ENCODE measurements at regions not wholly inside any gene's neighbourhood (a gene's known extent, or its start where the extent isn't known, plus 50 kb on each side); places are given as distances from the start of the nearest gene placed in this dataset.

- DNase-seq (ENCODE audit: low spot score): no peak
Measured at GRCh38 chr16:73189136-73189535, 141.2 kb upstream of the ZFHX3 start.

GRCh38 chr16:73186752-73187601, 139.0 kb upstream of the ZFHX3 start:
- DNase-seq (ENCODE audit: low spot score): no peak

DNA sequence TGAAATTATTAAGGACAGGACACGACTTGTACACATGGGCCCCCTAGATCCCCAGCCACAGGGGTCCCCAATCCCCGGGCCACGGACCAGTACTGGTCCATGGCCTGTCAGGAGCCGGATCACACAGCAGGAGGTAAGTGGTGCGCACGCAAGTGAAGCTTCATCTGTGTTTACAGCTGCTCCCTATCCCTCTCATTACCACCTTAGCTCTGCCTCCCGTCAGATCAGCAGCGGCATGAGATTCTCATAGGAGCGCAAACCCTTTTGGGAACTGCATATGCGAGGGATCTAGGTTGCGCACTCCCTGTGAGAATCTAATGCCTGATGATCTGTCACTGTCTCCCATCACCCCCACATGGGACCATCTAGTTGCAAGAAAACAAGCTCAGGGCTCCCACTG, 137.8 kb upstream of the ZFHX3 start:
- DNase-seq (ENCODE audit: low spot score): no peak

- no peak for DNase-seq (ENCODE audit: low spot score)
Measured at GRCh38 chr16:73183611-73184092, 135.7 kb upstream of the ZFHX3 start.

- no peak for DNase-seq (ENCODE audit: low spot score)
Measured at GRCh38 chr16:73179705-73180331, 131.9 kb upstream of the ZFHX3 start.

GRCh38 chr16:73177729-73178295, 129.9 kb upstream of the ZFHX3 start:
- DNase-seq (ENCODE audit: low spot score): no peak

- peak; percentile 82 for DNase-seq (ENCODE audit: low spot score)
Measured at GRCh38 chr16:73176577-73177013, 128.7 kb upstream of the ZFHX3 start.

DNA sequence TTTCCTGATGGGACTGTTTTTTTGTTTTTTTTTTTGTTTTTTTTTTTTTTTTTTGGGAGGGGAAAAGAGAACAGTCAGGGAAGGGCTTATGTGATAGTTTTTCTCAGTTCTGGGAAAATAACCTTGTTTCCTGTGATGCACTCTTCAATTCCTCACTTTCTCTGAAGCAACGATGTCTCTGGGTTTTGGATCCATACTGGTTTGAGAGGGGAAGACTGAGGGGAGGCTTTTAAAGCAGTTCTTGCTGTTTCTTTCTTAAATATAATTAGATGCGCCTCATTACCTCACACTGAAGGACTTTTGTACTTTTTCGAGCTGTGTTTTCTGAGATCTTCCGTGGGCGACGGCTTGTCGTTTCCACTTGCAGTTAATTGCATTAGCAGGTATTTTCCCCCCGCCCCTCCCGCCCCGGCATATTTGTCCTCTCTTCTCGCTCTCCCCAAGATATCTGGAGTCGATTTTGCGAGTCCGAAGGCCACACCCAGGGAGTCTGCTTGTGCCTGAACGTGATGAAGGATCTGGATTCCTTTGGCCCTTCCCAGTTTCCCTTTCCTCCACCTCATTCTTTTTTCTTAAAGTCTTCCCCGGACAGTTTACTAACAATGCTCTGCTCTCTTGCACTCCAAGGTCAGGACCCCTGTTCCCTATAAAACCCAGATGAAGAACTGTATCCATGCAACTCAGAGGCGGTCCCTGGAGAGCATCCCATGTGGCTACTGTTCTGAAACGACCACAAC, 125.2 kb upstream of the ZFHX3 start:
- no peak for DNase-seq (ENCODE audit: low spot score)

GRCh38 chr16:73172241-73172972, 124.5 kb upstream of the ZFHX3 start:
- DNase-seq (ENCODE audit: low spot score): no peak

DNA sequence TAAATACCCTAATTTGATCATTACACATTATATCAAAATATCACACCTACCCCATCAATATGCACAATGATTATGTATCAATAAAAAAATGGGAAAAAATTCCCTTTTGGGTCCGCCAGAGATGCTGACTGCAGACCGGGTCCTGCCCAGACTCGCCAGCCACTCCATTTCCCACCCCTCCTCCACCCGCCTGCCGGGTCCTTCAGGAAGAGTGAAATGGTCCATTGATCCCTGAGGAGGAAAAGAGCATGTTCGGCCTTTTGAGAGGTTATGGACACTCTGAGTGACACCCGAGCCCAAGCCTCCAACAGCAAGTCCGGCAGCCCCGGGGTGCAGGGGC, 123.9 kb upstream of the ZFHX3 start:
- DNase-seq (ENCODE audit: low spot score): no peak

- DNase-seq (ENCODE audit: low spot score): no peak
Measured at GRCh38 chr16:73171380-73171779, 123.5 kb upstream of the ZFHX3 start.

DNA sequence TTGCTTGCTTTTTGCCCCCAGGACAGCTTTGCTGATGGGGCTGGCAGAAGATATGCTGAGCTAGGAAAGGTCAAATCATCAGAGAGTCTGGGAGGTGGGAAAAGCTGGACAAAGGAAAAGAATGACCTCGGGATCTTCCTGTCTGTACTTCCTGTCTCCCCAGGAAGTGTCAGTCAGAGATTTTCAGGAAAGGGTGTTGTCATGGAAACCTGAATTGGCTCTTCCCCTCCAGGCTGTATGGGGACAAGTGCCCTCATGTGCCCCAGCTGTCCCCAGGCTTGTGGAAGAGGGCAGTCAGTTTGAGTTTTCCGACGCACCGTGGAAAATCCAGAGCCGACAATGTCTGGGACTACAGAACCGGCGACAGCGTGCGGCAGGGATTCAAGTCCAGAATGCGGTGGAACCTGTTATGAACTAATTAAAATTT, 122.7 kb upstream of the ZFHX3 start:
- DNase-seq (ENCODE audit: low spot score): no peak

DNA sequence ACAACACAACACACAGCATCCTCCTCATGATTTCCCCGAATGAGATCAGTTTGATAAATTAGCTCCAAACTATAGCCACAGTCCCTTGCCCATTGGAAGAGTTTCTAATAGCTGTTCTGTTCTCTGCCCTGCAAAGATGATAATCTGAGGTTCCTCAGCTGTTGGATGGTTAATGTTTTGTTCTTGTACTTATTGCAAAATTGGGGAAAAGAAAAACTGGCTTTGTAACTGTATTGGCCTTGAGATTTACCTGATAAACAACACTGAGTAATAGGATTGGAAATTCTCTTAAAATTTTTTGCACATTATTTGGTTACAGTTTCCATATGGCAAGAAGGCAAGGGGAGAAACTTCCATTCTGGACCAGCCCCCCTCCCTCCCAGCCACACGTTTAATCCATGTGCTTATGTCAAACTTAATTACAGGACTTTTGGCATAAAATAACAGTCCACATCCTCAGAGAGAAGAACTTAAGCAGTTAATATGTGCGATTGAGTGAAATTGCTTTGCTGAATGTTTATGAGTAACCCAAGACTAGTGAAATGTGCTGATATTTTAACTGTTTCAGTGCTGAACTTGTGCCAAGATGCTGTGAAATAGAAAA, 119.1 kb upstream of the ZFHX3 start:
- DNase-seq (ENCODE audit: low spot score): no peak

DNA sequence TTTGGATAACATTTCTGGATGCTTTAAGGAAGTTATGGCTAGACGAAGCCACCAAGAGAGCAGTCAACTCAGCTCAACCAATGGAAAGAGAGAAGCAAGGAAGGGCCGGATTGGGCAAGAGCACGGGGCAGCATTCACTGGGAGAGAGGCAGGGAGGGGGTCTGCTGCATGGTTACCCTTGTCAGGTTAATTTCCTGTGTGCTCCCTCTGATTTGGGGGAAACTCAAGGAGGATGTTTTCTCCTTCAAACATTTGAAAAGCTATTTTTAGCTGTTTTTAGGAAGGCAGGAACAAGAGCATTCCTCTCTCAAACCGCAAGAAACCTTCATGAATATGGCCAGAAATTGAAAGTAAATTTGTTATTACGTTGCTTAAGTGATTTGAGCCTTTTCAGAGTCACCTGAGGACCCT, 118.5 kb upstream of the ZFHX3 start:
- DNase-seq (ENCODE audit: low spot score): no peak

GRCh38 chr16:73163238-73163815, 115.4 kb upstream of the ZFHX3 start:
- no peak for DNase-seq (ENCODE audit: low spot score)

DNA sequence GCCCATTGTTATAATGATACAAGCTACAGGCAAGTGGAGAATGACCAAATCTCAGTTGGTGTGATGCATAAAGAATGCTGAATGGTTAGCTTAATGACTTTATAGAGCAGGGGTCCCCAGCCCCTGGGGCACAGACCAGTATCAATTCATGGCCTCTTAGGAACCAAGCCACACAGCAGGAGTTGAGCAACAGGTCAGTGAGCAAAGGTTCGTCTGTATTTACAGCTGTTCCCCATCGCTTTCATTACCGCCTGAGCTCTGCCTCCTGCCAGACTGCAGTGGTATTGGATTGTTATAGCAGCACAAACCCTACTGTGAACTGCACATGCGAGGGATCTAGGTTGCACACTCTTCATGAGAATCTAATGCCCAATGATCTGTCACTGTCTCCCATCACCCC, 114.0 kb upstream of the ZFHX3 start:
- DNase-seq (ENCODE audit: low spot score): no peak

- no peak for DNase-seq (ENCODE audit: low spot score)
Measured at GRCh38 chr16:73159296-73159695, 111.4 kb upstream of the ZFHX3 start.

DNA sequence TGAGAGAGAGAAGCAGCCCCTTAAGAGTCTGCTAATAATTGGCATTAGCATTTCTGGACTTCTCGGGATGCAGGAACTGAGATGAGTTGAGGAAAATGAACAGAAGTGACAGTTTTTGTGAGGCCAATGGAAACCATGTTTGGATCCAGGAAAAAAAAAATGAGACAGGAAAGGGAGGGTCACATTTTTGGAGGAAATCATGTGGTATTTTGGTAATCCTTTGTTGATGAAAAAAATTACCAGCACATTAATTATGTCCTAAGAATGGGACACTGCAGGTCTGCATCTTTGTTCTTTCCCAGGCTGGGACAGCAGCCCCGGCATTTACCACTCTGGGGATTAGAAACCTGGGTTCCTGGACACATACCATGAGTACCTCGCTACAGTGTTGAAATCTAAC, 109.9 kb upstream of the ZFHX3 start:
- DNase-seq (ENCODE audit: low spot score): no peak

DNA sequence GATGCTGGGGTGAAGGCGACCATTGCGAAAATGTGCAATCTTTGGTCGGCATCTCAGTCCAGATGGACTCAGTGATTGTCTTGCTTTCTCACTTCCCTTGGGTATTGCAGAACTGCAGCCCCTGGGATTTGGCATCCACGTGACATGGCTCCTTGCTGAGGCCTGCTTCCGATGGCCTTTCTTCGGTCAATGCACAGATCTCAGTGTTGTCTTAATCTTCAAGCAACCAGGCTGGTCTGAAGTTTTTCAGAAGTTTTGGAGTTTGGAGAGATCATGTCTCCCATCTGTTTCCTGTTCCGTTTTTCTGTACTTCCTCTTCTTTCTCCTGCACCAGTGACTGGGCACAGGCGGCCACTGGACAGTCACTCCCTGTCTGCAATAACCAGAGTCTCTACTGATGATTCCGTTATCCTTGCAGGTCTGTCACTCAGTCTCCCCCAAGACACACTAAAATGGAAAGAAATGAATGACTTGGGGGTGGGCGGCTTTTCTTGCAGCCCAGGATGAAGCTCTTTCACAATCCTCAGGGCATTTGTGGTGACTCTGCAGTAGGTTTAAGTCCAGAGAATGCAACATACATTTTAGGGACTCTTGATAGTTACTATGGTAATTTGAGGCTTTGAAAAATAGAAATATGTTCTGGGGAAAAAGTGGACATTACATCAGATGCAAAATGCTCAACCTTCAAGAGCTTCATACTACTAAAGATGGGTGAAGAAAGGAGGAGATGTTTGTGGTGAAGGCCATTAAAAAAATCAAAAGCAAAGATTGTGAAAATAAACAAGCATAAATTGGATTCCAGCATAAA, 106.3 kb upstream of the ZFHX3 start:
- DNase-seq (ENCODE audit: low spot score): no peak
